Spinal cord (tissue), 9 donors: ENCODE measurements at regions not wholly inside any gene's neighbourhood (a gene's known extent, or its start where the extent isn't known, plus 50 kb on each side); places are given as distances from the start of the nearest gene placed in this dataset.

Experiments used
- DNase-seq, 6 donors: peaks; one replicate each; pipeline versions ENCODE4 v3.0.0 to v3.0.0-alpha.2; 2013 to 2015; ENCODE audit warnings: low spot score in 6 of 6, low read depth in 4 of 6
- H3K27ac ChIP-seq: one replicate; pipeline ENCODE4 v1.5.1; 2013; ENCODE audit warnings: low read depth, low read length, control low read depth
- H3K27me3 ChIP-seq: one replicate; pipeline ENCODE4 v1.6.1; 2013; ENCODE audit warnings: low read length; ENCODE audit not compliant: control insufficient read depth, insufficient read depth
- H3K36me3 ChIP-seq: one replicate; pipeline ENCODE4 v1.6.1; 2013; ENCODE audit warnings: low read length; ENCODE audit not compliant: control insufficient read depth, insufficient read depth
- H3K4me1 ChIP-seq: one replicate; pipeline ENCODE4 v1.6.1; 2013; ENCODE audit warnings: low read length; ENCODE audit not compliant: control insufficient read depth, insufficient read depth
- H3K4me3 ChIP-seq: one replicate; pipeline ENCODE4 v1.5.1; 2013; ENCODE audit warnings: low read depth, low read length, control low read depth
- H3K9me3 ChIP-seq: one replicate; pipeline ENCODE4 v1.6.1; 2013; ENCODE audit warnings: low read length; ENCODE audit not compliant: control insufficient read depth, insufficient read depth
- WGBS: methylation state at CpG from one replicate; pipeline ENCODE4 v1.1.5; 2013; ENCODE audit warnings: missing lambda C conversion rate; ENCODE audit not compliant: insufficient coverage; 5-methylcytosine and 5-hydroxymethylcytosine counted together
- donor health status: healthy.

GRCh38 chr10:90180886-90181691 is 479.7 kb downstream of the KIF20B start:
- DNase-seq: peak in 2 of 6 donors; percentile 5 to 45
- H3K27ac ChIP-seq: no peak overlapping the region
- 60% methylated on average over 1 of the region's 7 CpGs for WGBS
- no peak overlapping the region for H3K4me3 ChIP-seq
- H3K36me3 ChIP-seq: no peaks in the 10 kb centered on the region
- H3K27me3 ChIP-seq: no peaks in the 10 kb centered on the region
- H3K4me1 ChIP-seq: no peaks in the 10 kb centered on the region
- H3K9me3 ChIP-seq: no peaks in the 10 kb centered on the region

GRCh38 chr10:90192825-90193224 is 491.4 kb downstream of the KIF20B start:
- no peak for DNase-seq
- Histone ChIP-seq H3K4me1 (no peaks in the 10 kb centered on the region), H3K27me3 (no peaks in the 10 kb centered on the region), H3K27ac (no peak overlapping the region), H3K4me3 (no peak overlapping the region), H3K36me3 (no peaks in the 10 kb centered on the region), H3K9me3 (no peaks in the 10 kb centered on the region)
- WGBS: no CpG with 5 or more reads among the region's 1 CpG

- H3K36me3 ChIP-seq: no peaks in the 10 kb centered on the region
- no peak overlapping the region for H3K4me3 ChIP-seq
- H3K4me1 ChIP-seq: no peaks in the 10 kb centered on the region
- DNase-seq: no peak
- no peaks in the 10 kb centered on the region for H3K27me3 ChIP-seq
- H3K27ac ChIP-seq: no peak overlapping the region
- no CpG with 5 or more reads among the region's 2 CpGs for WGBS
- H3K9me3 ChIP-seq: no peaks in the 10 kb centered on the region
Observed at GRCh38 chr10:90193240-90193985, 492.0 kb downstream of the KIF20B start.

- Histone ChIP-seq H3K9me3 (no peaks in the 10 kb centered on the region), H3K27ac (no peak overlapping the region), H3K4me1 (no peaks in the 10 kb centered on the region), H3K36me3 (no peaks in the 10 kb centered on the region), H3K27me3 (no peaks in the 10 kb centered on the region), H3K4me3 (no peak overlapping the region)
- no peak for DNase-seq
- no CpG with 5 or more reads among the region's 3 CpGs for WGBS
Observed at GRCh38 chr10:90195288-90195840, 494.0 kb downstream of the KIF20B start.

GRCh38 chr10:90197766-90198165 is 496.4 kb downstream of the KIF20B start:
- Histone ChIP-seq H3K4me3 (no peak overlapping the region), H3K27me3 (no peaks in the 10 kb centered on the region), H3K27ac (no peak overlapping the region), H3K4me1 (no peaks in the 10 kb centered on the region), H3K36me3 (no peaks in the 10 kb centered on the region), H3K9me3 (no peaks in the 10 kb centered on the region)
- DNase-seq: no peak

- H3K27me3 ChIP-seq: no peaks in the 10 kb centered on the region
- no peak overlapping the region for H3K27ac ChIP-seq
- DNase-seq: no peak
- H3K9me3 ChIP-seq: no peaks in the 10 kb centered on the region
- no peaks in the 10 kb centered on the region for H3K4me1 ChIP-seq
- WGBS: no CpG with 5 or more reads among the region's 2 CpGs
- no peaks in the 10 kb centered on the region for H3K36me3 ChIP-seq
- H3K4me3 ChIP-seq: no peak overlapping the region
Observed at GRCh38 chr10:90199093-90199492, 497.7 kb downstream of the KIF20B start.

- Histone ChIP-seq H3K27ac (no peak overlapping the region), H3K9me3 (no peaks in the 10 kb centered on the region), H3K4me3 (no peak overlapping the region), H3K27me3 (no peaks in the 10 kb centered on the region), H3K4me1 (no peaks in the 10 kb centered on the region), H3K36me3 (no peaks in the 10 kb centered on the region)
- no peak for DNase-seq
Observed at GRCh38 chr10:90199513-90199912, 498.1 kb downstream of the KIF20B start.

- no peak for DNase-seq
- Histone ChIP-seq H3K36me3 (no peaks in the 10 kb centered on the region), H3K4me3 (no peak overlapping the region), H3K27me3 (no peaks in the 10 kb centered on the region), H3K9me3 (no peaks in the 10 kb centered on the region), H3K4me1 (no peaks in the 10 kb centered on the region), H3K27ac (no peak overlapping the region)
- 89% methylated on average over 2 of the region's 6 CpGs for WGBS
Observed at GRCh38 chr10:90204131-90204955, 503.0 kb downstream of the KIF20B start.

GRCh38 chr10:90204956-90205314 is 503.5 kb downstream of the KIF20B start:
- Histone ChIP-seq H3K4me1 (no peaks in the 10 kb centered on the region), H3K9me3 (no peaks in the 10 kb centered on the region)

More at GRCh38 chr10:90204956-90205314, 503.5 kb downstream of the KIF20B start:
- no peak for DNase-seq
- no peaks in the 10 kb centered on the region for H3K27me3 ChIP-seq
- no peak overlapping the region for H3K4me3 ChIP-seq
- H3K27ac ChIP-seq: no peak overlapping the region
- H3K36me3 ChIP-seq: no peaks in the 10 kb centered on the region
